Neural cell (in vitro differentiated cells): ENCODE measurements at regions not wholly inside any gene's neighbourhood (a gene's known extent, or its start where the extent isn't known, plus 50 kb on each side); places are given as distances from the start of the nearest gene placed in this dataset.

Experiments
- H2AFZ ChIP-seq: fragments of 200-600, 300-800 bp; sonication (generic), shearing (Covaris generic); 2 replicates; pipeline ENCODE4 v1.6.0; 2014; ENCODE audit warnings: low read depth, mild to moderate bottlenecking, antibody characterized with exemption, low read length, moderate library complexity
- H3F3A ChIP-seq: fragments of 200-600 bp; shearing (Covaris generic); 2 replicates; pipeline ENCODE4 v1.6.1; 2016; ENCODE audit warnings: mild to moderate bottlenecking, moderate library complexity, mixed read lengths, antibody characterized with exemption, low read length; ENCODE audit not compliant: insufficient read depth, poor library complexity, severe bottlenecking
- H3K27ac ChIP-seq: fragments of 200-600, 300-800 bp; sonication (generic), shearing (Covaris generic); 2 replicates; pipeline ENCODE4 v1.5.1; 2014; ENCODE audit warnings: mild to moderate bottlenecking, low read length, moderate library complexity
- H3K27me3 ChIP-seq: fragments of 300-800, 200-600 bp; sonication (generic), shearing (Covaris generic); 2 replicates; pipeline ENCODE4 v1.6.0; 2014; ENCODE audit warnings: mild to moderate bottlenecking, low read depth, low read length, moderate library complexity; ENCODE audit not compliant: insufficient read depth
- H3K36me3 ChIP-seq: fragments of 300-800, 200-600 bp; sonication (generic), shearing (Covaris generic); 2 replicates; pipeline ENCODE4 v1.5.1; 2014; ENCODE audit warnings: mild to moderate bottlenecking, antibody characterized with exemption, low read length, moderate library complexity; ENCODE audit not compliant: insufficient read depth
- H3K4me2 ChIP-seq: fragments of 300-800, 200-600 bp; sonication (generic), shearing (Covaris generic); 2 replicates; pipeline ENCODE4 v1.6.0; 2014; ENCODE audit warnings: mild to moderate bottlenecking, low read length
- H3K4me3 ChIP-seq: fragments of 300-800, 200-600 bp; sonication (generic), shearing (Covaris generic); 2 replicates; pipeline ENCODE4 v1.5.1; 2014; ENCODE audit warnings: mild to moderate bottlenecking, low read length, moderate library complexity
- H3K79me2 ChIP-seq: fragments of 200-600 bp; shearing (Covaris generic); replicated peaks from 2 replicates; pipeline ENCODE4 v1.6.0; 2014; ENCODE audit warnings: mild to moderate bottlenecking, low read length, moderate library complexity; ENCODE audit not compliant: insufficient read depth
- H3K9ac ChIP-seq: fragments of 300-800, 200-600 bp; sonication (generic), shearing (Covaris generic); 2 replicates; pipeline ENCODE4 v1.6.1; 2016; ENCODE audit warnings: mild to moderate bottlenecking, low read length, mixed read lengths
- H3K9me2 ChIP-seq: fragments of 200-600 bp; shearing (Covaris generic); 2 replicates; pipeline ENCODE4 v1.6.1; 2016; ENCODE audit warnings: mild to moderate bottlenecking, low read length, mixed read lengths; ENCODE audit not compliant: insufficient read depth
- H3K9me3 ChIP-seq: fragments of 200-600, 300-800 bp; sonication (generic), shearing (Covaris generic); 2 replicates; pipeline ENCODE4 v1.6.1; 2016; ENCODE audit warnings: mild to moderate bottlenecking, mixed run types, low read length, moderate library complexity, mixed read lengths
- H4K20me1 ChIP-seq: fragments of 200-600 bp; shearing (Covaris generic); 2 replicates; pipeline ENCODE4 v1.6.1; 2016; ENCODE audit warnings: mild to moderate bottlenecking, mixed run types; ENCODE audit not compliant: insufficient read depth
- EP300 ChIP-seq: fragments of 450-650 bp; conservative IDR thresholded peaks from 2 replicates; pipeline ENCODE4 v1.6.1; 2014; ENCODE audit warnings: antibody characterized with exemption, mild to moderate bottlenecking, moderate library complexity; ENCODE audit not compliant: poor library complexity, severe bottlenecking
- EZH2 ChIP-seq: fragments of 200-600, 300-800 bp; shearing (Covaris generic), sonication (generic); IDR thresholded peaks from 2 replicates; pipeline ENCODE4 v1.6.1; 2014; ENCODE audit warnings: antibody characterized with exemption, low read length, borderline replicate concordance, mild to moderate bottlenecking; ENCODE audit not compliant: insufficient read depth, poor library complexity, severe bottlenecking
- MXI1 ChIP-seq: fragments of 450-650 bp; conservative IDR thresholded peaks from 2 replicates; pipeline ENCODE4 v1.6.1; 2014; ENCODE audit warnings: antibody characterized with exemption, mild to moderate bottlenecking; ENCODE audit not compliant: poor library complexity, severe bottlenecking
- POLR2AphosphoS5 ChIP-seq: IDR thresholded peaks from 2 replicates; pipeline ENCODE4 v1.6.1; 2012
- SMC3 ChIP-seq: fragments of 450-650 bp; conservative IDR thresholded peaks from 2 replicates; pipeline ENCODE4 v1.6.1; 2014; ENCODE audit warnings: antibody characterized with exemption, mild to moderate bottlenecking, moderate library complexity; ENCODE audit not compliant: poor library complexity
- TAF1 ChIP-seq: IDR thresholded peaks from 2 replicates; pipeline ENCODE4 v1.6.1; 2012; ENCODE audit warnings: low read depth
- TF ChIP-seq, protein P1 (sequence below): fragments of 450-650 bp; IDR thresholded peaks from 2 replicates; pipeline ENCODE4 v1.5.1; 2014; ENCODE audit warnings: antibody characterized with exemption, mild to moderate bottlenecking, moderate library complexity; ENCODE audit not compliant: poor library complexity, severe bottlenecking
- TF ChIP-seq, protein P2 (sequence below): IDR thresholded peaks from 2 replicates; pipeline ENCODE4 v1.6.1; 2012; ENCODE audit warnings: borderline replicate concordance

DNA sequence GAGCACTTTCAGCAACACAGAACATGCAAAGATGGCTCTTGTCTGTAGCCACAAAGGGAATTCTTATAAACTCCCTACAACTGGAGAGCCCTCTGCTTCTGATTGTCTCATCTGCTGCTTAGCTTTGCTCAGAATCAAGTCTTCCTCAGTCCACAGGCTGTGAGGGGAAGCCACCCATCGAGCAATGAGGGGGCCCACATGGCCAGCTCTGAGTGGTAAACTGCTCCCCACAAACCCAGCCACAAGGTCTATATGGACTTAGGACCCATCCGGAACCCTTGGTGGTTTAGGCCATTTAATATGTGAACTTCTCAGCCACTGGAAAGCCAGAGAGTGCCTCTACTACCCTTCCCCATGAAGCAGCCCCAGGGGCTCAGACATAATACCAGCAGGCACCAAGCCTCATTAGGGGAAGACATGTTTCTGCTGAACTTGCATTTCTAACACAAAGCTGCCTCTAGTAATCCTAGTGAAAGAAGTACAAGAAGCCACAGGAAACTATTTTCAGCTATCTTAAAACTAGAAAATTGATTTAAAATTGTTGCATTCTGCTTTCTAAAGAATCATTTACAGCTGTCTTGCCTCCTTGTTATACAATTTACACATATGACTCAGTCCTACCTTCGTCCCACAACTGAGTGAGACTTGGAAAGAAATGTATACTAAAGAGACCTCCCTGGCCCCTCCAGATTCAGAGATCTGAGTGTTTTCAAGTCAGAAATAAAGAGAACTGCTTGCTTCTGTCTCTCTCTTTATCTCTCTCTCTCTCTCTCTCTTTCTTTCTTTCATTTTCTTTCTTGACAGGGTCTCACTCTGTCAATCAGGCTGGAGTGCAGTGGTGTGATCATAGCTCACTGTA is 90.2 kb downstream of the ESM1 start:
- no peak overlapping the region for H3K4me2 ChIP-seq
- H3K9me3 ChIP-seq: no peaks in the 10 kb centered on the region
- H3K9ac ChIP-seq: no peak overlapping the region
- no peaks in the 10 kb centered on the region for H3K79me2 ChIP-seq
- H4K20me1 ChIP-seq: no peaks in the 10 kb centered on the region
- H2AFZ ChIP-seq: no peak overlapping the region
- H3F3A ChIP-seq: no peaks in the 10 kb centered on the region
- no peak overlapping the region for H3K27ac ChIP-seq
- no peak for TF ChIP-seq EZH2
- no peak for TF ChIP-seq POLR2AphosphoS5
- TF ChIP-seq, protein P1, sequence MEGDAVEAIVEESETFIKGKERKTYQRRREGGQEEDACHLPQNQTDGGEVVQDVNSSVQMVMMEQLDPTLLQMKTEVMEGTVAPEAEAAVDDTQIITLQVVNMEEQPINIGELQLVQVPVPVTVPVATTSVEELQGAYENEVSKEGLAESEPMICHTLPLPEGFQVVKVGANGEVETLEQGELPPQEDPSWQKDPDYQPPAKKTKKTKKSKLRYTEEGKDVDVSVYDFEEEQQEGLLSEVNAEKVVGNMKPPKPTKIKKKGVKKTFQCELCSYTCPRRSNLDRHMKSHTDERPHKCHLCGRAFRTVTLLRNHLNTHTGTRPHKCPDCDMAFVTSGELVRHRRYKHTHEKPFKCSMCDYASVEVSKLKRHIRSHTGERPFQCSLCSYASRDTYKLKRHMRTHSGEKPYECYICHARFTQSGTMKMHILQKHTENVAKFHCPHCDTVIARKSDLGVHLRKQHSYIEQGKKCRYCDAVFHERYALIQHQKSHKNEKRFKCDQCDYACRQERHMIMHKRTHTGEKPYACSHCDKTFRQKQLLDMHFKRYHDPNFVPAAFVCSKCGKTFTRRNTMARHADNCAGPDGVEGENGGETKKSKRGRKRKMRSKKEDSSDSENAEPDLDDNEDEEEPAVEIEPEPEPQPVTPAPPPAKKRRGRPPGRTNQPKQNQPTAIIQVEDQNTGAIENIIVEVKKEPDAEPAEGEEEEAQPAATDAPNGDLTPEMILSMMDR: no peak
- TF ChIP-seq MXI1: no peak
- TF ChIP-seq TAF1: no peak
- TF ChIP-seq EP300: no peak
- TF ChIP-seq SMC3: no peak
- no peak overlapping the region for H3K4me3 ChIP-seq
- H3K9me2 ChIP-seq: no peaks in the 10 kb centered on the region
- H3K27me3 ChIP-seq: no peaks in the 10 kb centered on the region
- H3K36me3 ChIP-seq: no peaks in the 10 kb centered on the region

DNA sequence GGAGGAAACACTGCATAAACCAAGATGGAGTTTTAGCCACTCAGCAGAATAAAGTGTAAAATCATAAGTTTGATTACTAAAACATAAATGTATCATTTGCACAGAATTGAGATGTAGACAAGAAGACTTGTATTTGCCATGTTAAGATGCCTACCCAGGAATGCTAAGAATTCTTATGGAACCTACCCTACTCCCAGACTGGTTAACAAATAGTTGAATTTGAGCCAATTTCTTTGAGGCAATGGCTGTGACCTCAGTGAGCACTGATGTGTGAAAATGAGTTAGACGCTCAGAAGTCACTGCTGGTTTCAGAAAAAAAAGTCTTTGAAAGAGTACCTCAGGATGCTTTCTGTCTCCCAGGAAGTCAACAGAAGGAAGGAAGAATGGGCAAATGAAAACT is 95.6 kb downstream of the ESM1 start:
- no peak overlapping the region for H2AFZ ChIP-seq
- no peak overlapping the region for H3K27ac ChIP-seq
- TF ChIP-seq EP300 (no peak), POLR2AphosphoS5 (no peak), SMC3 (no peak)
- TF ChIP-seq, protein P2, sequence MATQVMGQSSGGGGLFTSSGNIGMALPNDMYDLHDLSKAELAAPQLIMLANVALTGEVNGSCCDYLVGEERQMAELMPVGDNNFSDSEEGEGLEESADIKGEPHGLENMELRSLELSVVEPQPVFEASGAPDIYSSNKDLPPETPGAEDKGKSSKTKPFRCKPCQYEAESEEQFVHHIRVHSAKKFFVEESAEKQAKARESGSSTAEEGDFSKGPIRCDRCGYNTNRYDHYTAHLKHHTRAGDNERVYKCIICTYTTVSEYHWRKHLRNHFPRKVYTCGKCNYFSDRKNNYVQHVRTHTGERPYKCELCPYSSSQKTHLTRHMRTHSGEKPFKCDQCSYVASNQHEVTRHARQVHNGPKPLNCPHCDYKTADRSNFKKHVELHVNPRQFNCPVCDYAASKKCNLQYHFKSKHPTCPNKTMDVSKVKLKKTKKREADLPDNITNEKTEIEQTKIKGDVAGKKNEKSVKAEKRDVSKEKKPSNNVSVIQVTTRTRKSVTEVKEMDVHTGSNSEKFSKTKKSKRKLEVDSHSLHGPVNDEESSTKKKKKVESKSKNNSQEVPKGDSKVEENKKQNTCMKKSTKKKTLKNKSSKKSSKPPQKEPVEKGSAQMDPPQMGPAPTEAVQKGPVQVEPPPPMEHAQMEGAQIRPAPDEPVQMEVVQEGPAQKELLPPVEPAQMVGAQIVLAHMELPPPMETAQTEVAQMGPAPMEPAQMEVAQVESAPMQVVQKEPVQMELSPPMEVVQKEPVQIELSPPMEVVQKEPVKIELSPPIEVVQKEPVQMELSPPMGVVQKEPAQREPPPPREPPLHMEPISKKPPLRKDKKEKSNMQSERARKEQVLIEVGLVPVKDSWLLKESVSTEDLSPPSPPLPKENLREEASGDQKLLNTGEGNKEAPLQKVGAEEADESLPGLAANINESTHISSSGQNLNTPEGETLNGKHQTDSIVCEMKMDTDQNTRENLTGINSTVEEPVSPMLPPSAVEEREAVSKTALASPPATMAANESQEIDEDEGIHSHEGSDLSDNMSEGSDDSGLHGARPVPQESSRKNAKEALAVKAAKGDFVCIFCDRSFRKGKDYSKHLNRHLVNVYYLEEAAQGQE: no peak
- H3K27me3 ChIP-seq: peaks cover 10% of the 10 kb centered on the region
- H3K9me2 ChIP-seq: no peaks in the 10 kb centered on the region
- H3K79me2 ChIP-seq: no peaks in the 10 kb centered on the region
- peaks cover 4% of the 10 kb centered on the region for H3K9me3 ChIP-seq
- H4K20me1 ChIP-seq: no peaks in the 10 kb centered on the region
- H3K4me2 ChIP-seq: no peak overlapping the region
- no peak overlapping the region for H3K9ac ChIP-seq
- no peaks in the 10 kb centered on the region for H3F3A ChIP-seq
- no peaks in the 10 kb centered on the region for H3K36me3 ChIP-seq
- no peak overlapping the region for H3K4me3 ChIP-seq
